ENCODE measurements at regions not wholly inside any gene's neighbourhood (a gene's known extent, or its start where the extent isn't known, plus 50 kb on each side); places are given as distances from the start of the nearest gene placed in this dataset.

- no peak overlapping the region for H2AFZ ChIP-seq (ENCODE audit: low read depth, low read length, poor library complexity, severe bottlenecking)
- no peaks in the 10 kb centered on the region for H3K36me3 ChIP-seq (ENCODE audit: control insufficient read depth in 1 of 2, insufficient read depth in 2 of 2, low read length in 2 of 2)
- no peak overlapping the region for H3K9ac ChIP-seq (ENCODE audit: low read length)
- BruUV-seq (replicated peaks) = no TSS peak
- ChIA-PET RAD21 (ENCODE audit: low non-redundant PET in 1 of 2, low total read pairs in 2 of 2, uncharacterized antibody in 2 of 2, unreplicated experiment in 2 of 2) (no interaction called here), POLR2A (no interaction called here), CTCF (no interaction called here)
- no peaks in the 10 kb centered on the region for H4K20me1 ChIP-seq (ENCODE audit: insufficient read depth)
- H3K27ac ChIP-seq (ENCODE audit: low read depth, low read length) = no peak overlapping the region
- H3K4me3 ChIP-seq (replicated peaks in 1 of 2; ENCODE audit: low read depth in 1 of 2, low read length in 2 of 2) = no peak overlapping the region
- intact Hi-C loops (cut with micrococcal nuclease) = no loop called here
- H3K4me1 ChIP-seq (ENCODE audit: control insufficient read depth in 1 of 2, insufficient read depth in 2 of 2, low read length in 2 of 2) = no peaks in the 10 kb centered on the region
- no peak for DNase-seq (ENCODE audit: low read depth, low spot score)
- no peak for TF ChIP-seq ZBTB33 (IDR thresholded peaks at IDR 0.05; ENCODE audit: extremely low read depth, insufficient replicate concordance, low read length)
- TF ChIP-seq ATF3 (IDR thresholded peaks at IDR 0.05) = no peak
- H3K4me2 ChIP-seq (ENCODE audit: low read length) = no peak overlapping the region
- H3K79me2 ChIP-seq (ENCODE audit: insufficient read depth, low read length) = no peaks in the 10 kb centered on the region
- no peaks in the 10 kb centered on the region for H3K9me2 ChIP-seq (ENCODE audit: insufficient read depth)
- ATAC-seq = no peak
- H3K9me3 ChIP-seq (ENCODE audit: control insufficient read depth in 1 of 2, insufficient read depth in 1 of 2, low read depth in 1 of 2, low read length in 2 of 2) = no peaks in the 10 kb centered on the region
- peaks cover 15% of the 10 kb centered on the region; the same call in 1 of the 2 replicates for H3K27me3 ChIP-seq (ENCODE audit: insufficient read depth, low read length)
Observed at GRCh38 chr2:3000125-3000524, 377.5 kb downstream of the EIPR1 start.

- no peaks in the 10 kb centered on the region for H3K9me2 ChIP-seq (ENCODE audit: insufficient read depth)
- DNase-seq (ENCODE audit: low read depth, low spot score) (no peak), ATAC-seq (no peak)
- CTCF ChIA-PET = no interaction called here
- H4K20me1 ChIP-seq (ENCODE audit: insufficient read depth) = no peaks in the 10 kb centered on the region
- POLR2A ChIA-PET = no interaction called here
- no peak overlapping the region for H3K4me2 ChIP-seq (ENCODE audit: low read length)
- no TSS peak for BruUV-seq (replicated peaks)
- H3K79me2 ChIP-seq (ENCODE audit: insufficient read depth, low read length) = no peaks in the 10 kb centered on the region
- no peaks in the 10 kb centered on the region for H3K36me3 ChIP-seq (ENCODE audit: control insufficient read depth in 1 of 2, insufficient read depth in 2 of 2, low read length in 2 of 2)
- no peaks in the 10 kb centered on the region for H3K4me1 ChIP-seq (ENCODE audit: control insufficient read depth in 1 of 2, insufficient read depth in 2 of 2, low read length in 2 of 2)
- H2AFZ ChIP-seq (ENCODE audit: low read depth, low read length, poor library complexity, severe bottlenecking) = no peak overlapping the region
- no peak overlapping the region for H3K4me3 ChIP-seq (replicated peaks in 1 of 2; ENCODE audit: low read depth in 1 of 2, low read length in 2 of 2)
- no peak overlapping the region for H3K27ac ChIP-seq (ENCODE audit: low read depth, low read length)
- no peaks in the 10 kb centered on the region for H3K9me3 ChIP-seq (ENCODE audit: control insufficient read depth in 1 of 2, insufficient read depth in 1 of 2, low read depth in 1 of 2, low read length in 2 of 2)
- H3K27me3 ChIP-seq (ENCODE audit: insufficient read depth, low read length) = peaks cover 7% of the 10 kb centered on the region; the same call in 1 of the 2 replicates
- intact Hi-C loops (cut with micrococcal nuclease) = no loop called here
- RAD21 ChIA-PET (ENCODE audit: low non-redundant PET in 1 of 2, low total read pairs in 2 of 2, uncharacterized antibody in 2 of 2, unreplicated experiment in 2 of 2) = no interaction called here
- no peak for TF ChIP-seq SP1 (IDR thresholded peaks at IDR 0.05; ENCODE audit: low read depth)
- no peak for TF ChIP-seq EZH2 (IDR thresholded peaks at IDR 0.05)
- no peak for TF ChIP-seq SIN3A (IDR thresholded peaks at IDR 0.05; ENCODE audit: low read depth)
- no peak for TF ChIP-seq YY1 (IDR thresholded peaks at IDR 0.05; ENCODE audit: extremely low read depth, insufficient replicate concordance, low read depth, low read length)
- TF ChIP-seq SRF (IDR thresholded peaks at IDR 0.05; ENCODE audit: low read depth) = no peak
- TF ChIP-seq JUND (IDR thresholded peaks at IDR 0.05) = no peak
- no peak for TF ChIP-seq EGR1 (IDR thresholded peaks at IDR 0.05; ENCODE audit: low read depth)
- H3K9ac ChIP-seq (ENCODE audit: low read length) = no peak overlapping the region
Observed at GRCh38 chr2:2998971-2999370, 378.6 kb downstream of the EIPR1 start.

All from HCT116 (cell line).